SK-N-SH treated with all-trans-retinoic acid at 6 μM for 48 hours (cell line): ENCODE measurements at regions not wholly inside any gene's neighbourhood (a gene's known extent, or its start where the extent isn't known, plus 50 kb on each side); places are given as distances from the start of the nearest gene placed in this dataset.

Experiments used
- ATAC-seq: fragments of 200-7000 bp; cut with Tn5 transposase; 3 replicates; pipeline ENCODE4 v1.9.1; 2020; ENCODE audit warnings: mild to moderate bottlenecking, moderate library complexity
- ARNTL ChIP-seq: fragments of 450-650 bp; formaldehyde crosslinking; IDR thresholded peaks from 2 replicates; pipeline ENCODE4 v1.5.0; 2020; ENCODE audit warnings: low read depth, mild to moderate bottlenecking, moderate library complexity, borderline replicate concordance
- BACH2 ChIP-seq: fragments of 250-450 bp; sonication (Bioruptor Pico); IDR thresholded peaks from 2 replicates; pipeline ENCODE4 v1.9.0; 2021; ENCODE audit warnings: mild to moderate bottlenecking, borderline replicate concordance
- CREB5 ChIP-seq: fragments of 250-450 bp; sonication (Bioruptor Pico); IDR thresholded peaks from 2 replicates; pipeline ENCODE4 v1.5.1; 2020; ENCODE audit warnings: low read depth, mild to moderate bottlenecking, moderate library complexity
- CSDC2 ChIP-seq: fragments of 250-450 bp; sonication (Bioruptor Pico); IDR thresholded peaks from 2 replicates; pipeline ENCODE4 v1.5.0; 2020; ENCODE audit warnings: mild to moderate bottlenecking, moderate library complexity
- ESRRG ChIP-seq: fragments of 250-450 bp; sonication (Bioruptor Pico); IDR thresholded peaks from 2 replicates; pipeline ENCODE4 v1.6.1; 2021; ENCODE audit warnings: mild to moderate bottlenecking
- GLIS3 ChIP-seq: fragments of 250-450 bp; sonication (Bioruptor Pico); IDR thresholded peaks from 2 replicates; pipeline ENCODE4 v1.5.0; 2020; ENCODE audit warnings: mild to moderate bottlenecking, moderate library complexity
- ISL1 ChIP-seq: fragments of 250-450 bp; sonication (Bioruptor Pico); IDR thresholded peaks from 2 replicates; pipeline ENCODE4 v2.1.2; 2022; ENCODE audit warnings: mild to moderate bottlenecking, moderate library complexity
- OSR1 ChIP-seq: fragments of 250-450 bp; sonication (Bioruptor Pico); IDR thresholded peaks from 2 replicates; pipeline ENCODE4 v1.8.0; 2022; ENCODE audit warnings: moderate library complexity, mild to moderate bottlenecking, inconsistent platforms
- POU6F1 ChIP-seq: fragments of 250-450 bp; sonication (Bioruptor Pico); IDR thresholded peaks from 2 replicates; pipeline ENCODE4 v1.8.0; 2021; ENCODE audit warnings: low read depth, mild to moderate bottlenecking, moderate library complexity, borderline replicate concordance
- PPARA ChIP-seq: fragments of 250-450 bp; sonication (Bioruptor Pico); IDR thresholded peaks from 2 replicates; pipeline ENCODE4 v1.5.0; 2020; ENCODE audit warnings: mild to moderate bottlenecking, borderline replicate concordance
- RARB ChIP-seq: fragments of 250-450 bp; sonication (Bioruptor Pico); IDR thresholded peaks from 2 replicates; pipeline ENCODE4 v1.8.0; 2021; ENCODE audit warnings: mild to moderate bottlenecking, moderate library complexity
- SNAI2 ChIP-seq: fragments of 250-450 bp; sonication (Bioruptor Pico); IDR thresholded peaks from 2 replicates; pipeline ENCODE4 v1.5.0; 2020; ENCODE audit warnings: mild to moderate bottlenecking, moderate library complexity
- TCF4 ChIP-seq: fragments of 250-450 bp; sonication (Bioruptor Pico); IDR thresholded peaks from 2 replicates; pipeline ENCODE4 v1.8.0; 2021; ENCODE audit warnings: mild to moderate bottlenecking, moderate library complexity, borderline replicate concordance
- TOX ChIP-seq: fragments of 250-450 bp; sonication (Bioruptor Pico); IDR thresholded peaks from 2 replicates; pipeline ENCODE4 v1.8.0; 2021; ENCODE audit warnings: mild to moderate bottlenecking, moderate library complexity, borderline replicate concordance
- TSHZ2 ChIP-seq: fragments of 250-450 bp; sonication (Bioruptor Pico); IDR thresholded peaks from 2 replicates; pipeline ENCODE4 v1.5.0; 2020; ENCODE audit warnings: mild to moderate bottlenecking, moderate library complexity
- ZC3H10 ChIP-seq: fragments of 250-450 bp; sonication (Bioruptor Pico); IDR thresholded peaks from 2 replicates; pipeline ENCODE4 v1.5.1; 2021; ENCODE audit warnings: mild to moderate bottlenecking, moderate library complexity
- ZFP3 ChIP-seq: fragments of 250-450 bp; sonication (Bioruptor Pico); IDR thresholded peaks from 2 replicates; pipeline ENCODE4 v1.5.0; 2020; ENCODE audit warnings: mild to moderate bottlenecking, moderate library complexity
- ZFP30 ChIP-seq: fragments of 450-650 bp; formaldehyde crosslinking; IDR thresholded peaks from 2 replicates; pipeline ENCODE4 v1.5.0; 2022; ENCODE audit warnings: mild to moderate bottlenecking, moderate library complexity
- ZNF565 ChIP-seq: fragments of 450-650 bp; formaldehyde crosslinking; conservative IDR thresholded peaks from 2 replicates; pipeline ENCODE4 v1.5.0; 2020; ENCODE audit warnings: low read depth, mild to moderate bottlenecking, moderate library complexity
- ZNF70 ChIP-seq: fragments of 450-650 bp; formaldehyde crosslinking; IDR thresholded peaks from 2 replicates; pipeline ENCODE4 v1.5.0; 2020; ENCODE audit warnings: mild to moderate bottlenecking, moderate library complexity
- ZNF8 ChIP-seq: fragments of 450-650 bp; formaldehyde crosslinking; IDR thresholded peaks from 2 replicates; pipeline ENCODE4 v1.5.0; 2020; ENCODE audit warnings: mild to moderate bottlenecking, moderate library complexity
- TF ChIP-seq, protein P1 (sequence below): fragments of 250-450 bp; sonication (Bioruptor Pico); IDR thresholded peaks from 2 replicates; pipeline ENCODE4 v1.5.1; 2021; ENCODE audit warnings: mild to moderate bottlenecking, moderate library complexity
- TF ChIP-seq, protein P2 (sequence below): fragments of 250-450 bp; sonication (Bioruptor Pico); IDR thresholded peaks from 2 replicates; pipeline ENCODE4 v1.8.0; 2020; ENCODE audit warnings: mild to moderate bottlenecking, moderate library complexity, borderline replicate concordance

DNA sequence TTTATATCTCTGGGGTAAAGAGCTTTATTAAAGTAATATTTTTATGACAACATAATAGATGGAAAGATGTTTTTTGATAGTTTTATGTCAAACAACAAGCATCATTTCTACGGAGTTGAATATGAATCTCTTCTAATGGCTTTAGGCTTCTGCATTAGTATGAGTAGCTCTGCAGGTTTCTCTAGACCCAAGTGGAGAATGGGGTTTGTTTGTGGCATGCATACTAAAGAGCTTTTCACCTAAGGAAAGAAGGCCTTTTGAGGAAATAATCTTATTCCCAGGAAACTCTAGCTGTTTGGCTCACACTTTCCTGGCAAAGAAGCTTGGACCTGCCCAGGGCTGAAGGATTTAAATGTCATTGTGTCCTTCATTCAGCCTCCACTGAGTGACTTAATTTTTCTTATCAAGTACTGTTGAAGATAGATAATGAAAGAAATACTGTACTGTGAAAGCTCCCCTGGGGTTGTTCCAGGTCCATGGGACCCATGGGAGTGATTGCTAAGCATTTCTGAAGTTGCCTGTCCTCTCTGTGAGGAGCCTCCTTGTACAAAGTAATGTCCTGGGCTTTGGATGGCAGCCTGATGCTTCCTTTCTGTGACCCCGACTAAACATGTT is 469.3 kb downstream of the LRIG3 start:
- TF ChIP-seq TOX (CRISPR knock-in tag): no peak
- no peak for TF ChIP-seq CREB5
- TF ChIP-seq, protein P1, sequence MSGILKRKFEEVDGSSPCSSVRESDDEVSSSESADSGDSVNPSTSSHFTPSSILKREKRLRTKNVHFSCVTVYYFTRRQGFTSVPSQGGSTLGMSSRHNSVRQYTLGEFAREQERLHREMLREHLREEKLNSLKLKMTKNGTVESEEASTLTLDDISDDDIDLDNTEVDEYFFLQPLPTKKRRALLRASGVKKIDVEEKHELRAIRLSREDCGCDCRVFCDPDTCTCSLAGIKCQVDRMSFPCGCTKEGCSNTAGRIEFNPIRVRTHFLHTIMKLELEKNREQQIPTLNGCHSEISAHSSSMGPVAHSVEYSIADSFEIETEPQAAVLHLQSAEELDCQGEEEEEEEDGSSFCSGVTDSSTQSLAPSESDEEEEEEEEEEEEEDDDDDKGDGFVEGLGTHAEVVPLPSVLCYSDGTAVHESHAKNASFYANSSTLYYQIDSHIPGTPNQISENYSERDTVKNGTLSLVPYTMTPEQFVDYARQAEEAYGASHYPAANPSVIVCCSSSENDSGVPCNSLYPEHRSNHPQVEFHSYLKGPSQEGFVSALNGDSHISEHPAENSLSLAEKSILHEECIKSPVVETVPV (CRISPR knock-in tag): no peak
- TF ChIP-seq RARB (CRISPR knock-in tag): no peak
- no peak for TF ChIP-seq ZC3H10 (CRISPR knock-in tag)
- TF ChIP-seq OSR1 (CRISPR knock-in tag): no peak
- TF ChIP-seq ISL1 (CRISPR knock-in tag): no peak
- no peak for TF ChIP-seq ZNF565 (CRISPR knock-in tag)
- TF ChIP-seq ZNF70 (CRISPR knock-in tag): no peak
- TF ChIP-seq TSHZ2 (CRISPR knock-in tag): no peak
- TF ChIP-seq ZNF8 (CRISPR knock-in tag): no peak
- TF ChIP-seq PPARA (CRISPR knock-in tag): no peak
- no peak for TF ChIP-seq ZFP30 (CRISPR knock-in tag)
- TF ChIP-seq ESRRG (CRISPR knock-in tag): no peak
- TF ChIP-seq, protein P2, sequence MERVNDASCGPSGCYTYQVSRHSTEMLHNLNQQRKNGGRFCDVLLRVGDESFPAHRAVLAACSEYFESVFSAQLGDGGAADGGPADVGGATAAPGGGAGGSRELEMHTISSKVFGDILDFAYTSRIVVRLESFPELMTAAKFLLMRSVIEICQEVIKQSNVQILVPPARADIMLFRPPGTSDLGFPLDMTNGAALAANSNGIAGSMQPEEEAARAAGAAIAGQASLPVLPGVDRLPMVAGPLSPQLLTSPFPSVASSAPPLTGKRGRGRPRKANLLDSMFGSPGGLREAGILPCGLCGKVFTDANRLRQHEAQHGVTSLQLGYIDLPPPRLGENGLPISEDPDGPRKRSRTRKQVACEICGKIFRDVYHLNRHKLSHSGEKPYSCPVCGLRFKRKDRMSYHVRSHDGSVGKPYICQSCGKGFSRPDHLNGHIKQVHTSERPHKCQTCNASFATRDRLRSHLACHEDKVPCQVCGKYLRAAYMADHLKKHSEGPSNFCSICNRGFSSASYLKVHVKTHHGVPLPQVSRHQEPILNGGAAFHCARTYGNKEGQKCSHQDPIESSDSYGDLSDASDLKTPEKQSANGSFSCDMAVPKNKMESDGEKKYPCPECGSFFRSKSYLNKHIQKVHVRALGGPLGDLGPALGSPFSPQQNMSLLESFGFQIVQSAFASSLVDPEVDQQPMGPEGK (CRISPR knock-in tag): no peak
- TF ChIP-seq POU6F1 (CRISPR knock-in tag): no peak
- no peak for TF ChIP-seq CSDC2 (CRISPR knock-in tag)
- TF ChIP-seq SNAI2: no peak
- no peak for TF ChIP-seq TCF4 (CRISPR knock-in tag)
- TF ChIP-seq, all 23 proteins: peak for 0
- ATAC-seq: no peak

DNA sequence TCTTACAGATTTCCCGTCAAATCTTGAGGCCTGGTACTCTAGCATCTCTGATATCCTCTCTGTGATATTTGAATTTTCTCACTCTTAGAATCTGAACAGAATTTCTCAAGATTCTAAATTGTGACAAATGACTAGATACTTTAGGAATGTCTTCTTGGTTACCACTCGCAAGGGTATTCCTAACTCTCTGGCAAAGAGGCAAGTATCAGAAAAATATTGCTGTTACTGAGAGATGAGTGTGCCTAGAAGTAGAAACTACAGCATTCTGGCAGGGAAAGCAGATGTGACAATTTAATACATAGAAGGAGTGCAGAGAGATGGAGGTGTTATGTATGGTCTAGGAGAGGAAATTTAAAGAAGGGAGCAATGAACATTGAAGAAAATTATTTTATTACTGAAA is 467.8 kb downstream of the LRIG3 start:
- TF ChIP-seq PPARA (CRISPR knock-in tag): no peak
- no peak for TF ChIP-seq CSDC2 (CRISPR knock-in tag)
- TF ChIP-seq, protein P1 (CRISPR knock-in tag): no peak
- no peak for TF ChIP-seq ESRRG (CRISPR knock-in tag)
- TF ChIP-seq SNAI2: no peak

GRCh38 chr12:58453306-58453705 is 467.0 kb downstream of the LRIG3 start:
- ATAC-seq: no peak
- no peak for TF ChIP-seq ZFP3 (CRISPR knock-in tag)
- no peak for TF ChIP-seq RARB (CRISPR knock-in tag)
- TF ChIP-seq ARNTL (CRISPR knock-in tag): no peak
- no peak for TF ChIP-seq TSHZ2 (CRISPR knock-in tag)
- TF ChIP-seq ESRRG (CRISPR knock-in tag): no peak
- TF ChIP-seq GLIS3 (CRISPR knock-in tag): no peak
- TF ChIP-seq BACH2 (CRISPR knock-in tag): no peak
- TF ChIP-seq SNAI2: no peak
- no peak for TF ChIP-seq CREB5
- no peak for TF ChIP-seq ZNF8 (CRISPR knock-in tag)
- no peak for TF ChIP-seq PPARA (CRISPR knock-in tag)

More for the DNA sequence above, 467.8 kb downstream of the LRIG3 start:
- no peak; the same call in 2 of the 3 replicates for ATAC-seq
